ENCODE measurements at regions not wholly inside any gene's neighbourhood (a gene's known extent, or its start where the extent isn't known, plus 50 kb on each side); places are given as distances from the start of the nearest gene placed in this dataset.

DNA sequence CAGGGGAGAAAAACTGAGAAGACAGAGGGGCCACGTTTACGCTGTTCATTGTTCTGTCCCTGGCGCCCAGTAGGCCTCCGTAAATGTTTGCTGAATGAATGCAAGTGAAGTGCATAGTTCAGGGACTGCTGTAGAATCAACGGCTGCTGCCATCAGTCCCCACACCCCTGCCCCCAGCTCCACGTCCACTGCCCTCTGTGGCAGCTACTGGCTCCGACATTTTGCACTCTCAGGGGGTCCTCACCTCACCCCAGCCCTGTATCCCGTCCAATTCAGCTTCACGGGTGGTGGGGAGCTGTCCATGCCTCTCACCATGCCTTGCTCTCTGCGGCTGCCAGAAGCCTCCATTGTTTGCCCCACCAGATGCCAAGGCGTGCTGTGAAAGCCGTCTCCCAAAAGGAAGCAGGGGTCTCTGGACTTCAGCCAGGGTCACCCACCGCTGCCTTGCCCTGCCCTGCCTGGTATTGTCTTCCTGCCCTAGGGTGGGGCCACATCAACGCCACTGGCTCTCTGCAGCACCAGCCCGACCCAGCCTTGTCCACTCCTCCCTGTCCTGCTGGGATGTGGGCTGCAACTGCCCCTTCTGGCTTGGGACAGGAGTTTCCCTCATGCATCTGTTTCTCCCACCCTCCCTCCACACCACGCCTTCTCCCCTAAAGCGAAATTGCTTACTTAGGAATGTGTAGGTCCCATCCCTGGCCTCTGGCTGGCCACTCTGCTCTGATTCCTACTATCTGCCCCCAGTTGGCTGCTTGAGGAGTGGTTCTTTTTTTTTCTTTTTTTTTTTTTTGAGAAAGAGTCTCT is 86.0 kb downstream of the RHOB start:
- Histone ChIP-seq H3K18ac (ENCODE audit: low read depth, low read length) (no peak overlapping the region), H2BK20ac (ENCODE audit: low read depth, low read length) (no peak overlapping the region), H3K79me1 (ENCODE audit: low read depth in 1 of 2, low read length in 2 of 2) (no peaks in the 10 kb centered on the region), H2AK9ac (replicated peaks; ENCODE audit: low read depth, low read length, poor library complexity) (no peak overlapping the region), H4K91ac (ENCODE audit: insufficient read depth, low read depth, low read length) (no peak overlapping the region), H4K8ac (ENCODE audit: low read depth in 2 of 2, low read length in 2 of 2) (no peak overlapping the region), H3K27ac (ENCODE audit: insufficient read depth, low read length) (no peak overlapping the region), H2BK15ac (ENCODE audit: low read depth, low read length) (no peak overlapping the region), H3K56ac (ENCODE audit: extremely low read depth, insufficient read depth, low read length) (no peak overlapping the region), H3K9me1 (ENCODE audit: insufficient read depth, low read length) (no peaks in the 10 kb centered on the region), H3K27me3 (ENCODE audit: control insufficient read depth, insufficient read depth, low read length) (peaks cover 2% of the 10 kb centered on the region; the same call in 1 of the 2 replicates), H4K5ac (ENCODE audit: low read depth, low read length) (no peak overlapping the region), H2BK120ac (ENCODE audit: low read depth, low read length) (no peak overlapping the region), H3K9me3 (ENCODE audit: control insufficient read depth, insufficient read depth, low read length) (no peaks in the 10 kb centered on the region), H3K4me2 (ENCODE audit: low read depth, low read length) (no peak overlapping the region), H3K9ac (ENCODE audit: low read depth, low read length) (no peak overlapping the region), H3K23ac (ENCODE audit: low read depth, low read length) (no peak overlapping the region), H2AFZ (replicated peaks; ENCODE audit: low read length, poor library complexity) (no peak overlapping the region), H4K20me1 (ENCODE audit: insufficient read depth, low read length) (no peaks in the 10 kb centered on the region), H3K4me3 (ENCODE audit: insufficient read depth, low read depth, low read length) (no peak overlapping the region), H2BK5ac (ENCODE audit: low read depth, low read length, poor library complexity, severe bottlenecking) (no peak overlapping the region), H3K4ac (ENCODE audit: low read depth, low read length) (no peak overlapping the region), H2AK5ac (ENCODE audit: low read depth, low read length) (no peak overlapping the region), H3K36me3 (ENCODE audit: control insufficient read depth, insufficient read depth, low read length) (no peaks in the 10 kb centered on the region), H3K4me1 (ENCODE audit: control insufficient read depth, insufficient read depth, low read length) (no peaks in the 10 kb centered on the region), H3K14ac (replicated peaks; ENCODE audit: low read depth, low read length) (no peak overlapping the region)
- ATAC-seq (ENCODE audit: low read depth) (no peak; the same call in 1 of the 2 replicates), DNase-seq (no peak)
- POLR2A ChIA-PET (ENCODE audit: unreplicated experiment): no interaction called here
- CTCF ChIA-PET: no interaction called here
- BruUV-seq (replicated peaks): no TSS peak
- dilution Hi-C loops (cut with HindIII; ENCODE audit: low sequenced_read_pairs, unreplicated experiment) (no loop called here), in situ Hi-C loops (cut with MboI; ENCODE audit: low sequenced_read_pairs) (no loop called here), intact Hi-C loops (cut with micrococcal nuclease) (no loop called here)
- 72% methylated on average over 7 of the region's 17 CpGs; no CpG with 5 or more reads in 1 of the 2 experiments for WGBS, 2 experiments (ENCODE audit: extremely low coverage in 2 of 2, insufficient read length in 1 of 2)
- TF ChIP-seq, protein P1, sequence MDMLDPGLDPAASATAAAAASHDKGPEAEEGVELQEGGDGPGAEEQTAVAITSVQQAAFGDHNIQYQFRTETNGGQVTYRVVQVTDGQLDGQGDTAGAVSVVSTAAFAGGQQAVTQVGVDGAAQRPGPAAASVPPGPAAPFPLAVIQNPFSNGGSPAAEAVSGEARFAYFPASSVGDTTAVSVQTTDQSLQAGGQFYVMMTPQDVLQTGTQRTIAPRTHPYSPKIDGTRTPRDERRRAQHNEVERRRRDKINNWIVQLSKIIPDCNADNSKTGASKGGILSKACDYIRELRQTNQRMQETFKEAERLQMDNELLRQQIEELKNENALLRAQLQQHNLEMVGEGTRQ (IDR thresholded peaks at IDR 0.05; ENCODE audit: low read depth, low read length): no peak
- no peak for TF ChIP-seq RAD21 (IDR thresholded peaks at IDR 0.05; ENCODE audit: low read length)
- TF ChIP-seq, protein P2, sequence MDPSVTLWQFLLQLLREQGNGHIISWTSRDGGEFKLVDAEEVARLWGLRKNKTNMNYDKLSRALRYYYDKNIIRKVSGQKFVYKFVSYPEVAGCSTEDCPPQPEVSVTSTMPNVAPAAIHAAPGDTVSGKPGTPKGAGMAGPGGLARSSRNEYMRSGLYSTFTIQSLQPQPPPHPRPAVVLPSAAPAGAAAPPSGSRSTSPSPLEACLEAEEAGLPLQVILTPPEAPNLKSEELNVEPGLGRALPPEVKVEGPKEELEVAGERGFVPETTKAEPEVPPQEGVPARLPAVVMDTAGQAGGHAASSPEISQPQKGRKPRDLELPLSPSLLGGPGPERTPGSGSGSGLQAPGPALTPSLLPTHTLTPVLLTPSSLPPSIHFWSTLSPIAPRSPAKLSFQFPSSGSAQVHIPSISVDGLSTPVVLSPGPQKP (IDR thresholded peaks at IDR 0.05; ENCODE audit: borderline replicate concordance, low read depth, low read length): no peak
- TF ChIP-seq MAZ (IDR thresholded peaks at IDR 0.05; ENCODE audit: borderline replicate concordance, low read depth, low read length): no peak
- no peak for TF ChIP-seq POLR2A (IDR thresholded peaks at IDR 0.05; ENCODE audit: low read depth, low read length)
- no peak for TF ChIP-seq RCOR1 (IDR thresholded peaks at IDR 0.05; ENCODE audit: insufficient replicate concordance, low read length)
- TF ChIP-seq NFE2L2 (IDR thresholded peaks at IDR 0.05; ENCODE audit: low read depth, low read length): no peak
- no peak for TF ChIP-seq CEBPB (IDR thresholded peaks at IDR 0.05; ENCODE audit: low read depth, low read length)
- no peak for TF ChIP-seq CHD1 (IDR thresholded peaks at IDR 0.05; ENCODE audit: low read depth, low read length)
- TF ChIP-seq, protein P3, sequence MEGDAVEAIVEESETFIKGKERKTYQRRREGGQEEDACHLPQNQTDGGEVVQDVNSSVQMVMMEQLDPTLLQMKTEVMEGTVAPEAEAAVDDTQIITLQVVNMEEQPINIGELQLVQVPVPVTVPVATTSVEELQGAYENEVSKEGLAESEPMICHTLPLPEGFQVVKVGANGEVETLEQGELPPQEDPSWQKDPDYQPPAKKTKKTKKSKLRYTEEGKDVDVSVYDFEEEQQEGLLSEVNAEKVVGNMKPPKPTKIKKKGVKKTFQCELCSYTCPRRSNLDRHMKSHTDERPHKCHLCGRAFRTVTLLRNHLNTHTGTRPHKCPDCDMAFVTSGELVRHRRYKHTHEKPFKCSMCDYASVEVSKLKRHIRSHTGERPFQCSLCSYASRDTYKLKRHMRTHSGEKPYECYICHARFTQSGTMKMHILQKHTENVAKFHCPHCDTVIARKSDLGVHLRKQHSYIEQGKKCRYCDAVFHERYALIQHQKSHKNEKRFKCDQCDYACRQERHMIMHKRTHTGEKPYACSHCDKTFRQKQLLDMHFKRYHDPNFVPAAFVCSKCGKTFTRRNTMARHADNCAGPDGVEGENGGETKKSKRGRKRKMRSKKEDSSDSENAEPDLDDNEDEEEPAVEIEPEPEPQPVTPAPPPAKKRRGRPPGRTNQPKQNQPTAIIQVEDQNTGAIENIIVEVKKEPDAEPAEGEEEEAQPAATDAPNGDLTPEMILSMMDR (conservative IDR thresholded peaks at IDR 0.05; ENCODE audit: low read depth, low read length): no peak
- TF ChIP-seq FOS (IDR thresholded peaks at IDR 0.05; ENCODE audit: low read depth, low read length): no peak
- TF ChIP-seq SMC3 (IDR thresholded peaks at IDR 0.05; ENCODE audit: low read depth, low read length): no peak
- no peak for TF ChIP-seq BHLHE40 (IDR thresholded peaks at IDR 0.05; ENCODE audit: low read depth, low read length)
- no peak for TF ChIP-seq MXI1 (IDR thresholded peaks at IDR 0.05; ENCODE audit: borderline replicate concordance, low read depth, low read length)
- TF ChIP-seq MAFK (IDR thresholded peaks at IDR 0.05; ENCODE audit: low read depth, low read length): no peak
- TF ChIP-seq RFX5 (IDR thresholded peaks at IDR 0.05; ENCODE audit: low read depth, low read length): no peak
